ENCODE measurements at regions not wholly inside any gene's neighbourhood (a gene's known extent, or its start where the extent isn't known, plus 50 kb on each side); places are given as distances from the start of the nearest gene placed in this dataset.

GRCh38 chr2:7766978-7767565, 849.9 kb downstream of the RNF144A start:
- TF ChIP-seq POLR2AphosphoS5 (IDR thresholded peaks at IDR 0.05; ENCODE audit: low read depth, low read length) (no peak), REST (IDR thresholded peaks at IDR 0.05; ENCODE audit: insufficient read depth in 1 of 2, low read depth in 2 of 2, low read length in 2 of 2) (no peak), SIN3A (IDR thresholded peaks at IDR 0.05; ENCODE audit: borderline replicate concordance, insufficient read depth, low read length) (no peak), FOXP2 (optimal IDR thresholded peaks at IDR 0.05; ENCODE audit: borderline replicate concordance, extremely low read depth, extremely low read length, insufficient read depth) (no peak), TAF1 (IDR thresholded peaks at IDR 0.05; ENCODE audit: borderline replicate concordance, insufficient read depth, low read length) (no peak)

- no peak for TF ChIP-seq REST (IDR thresholded peaks at IDR 0.05; ENCODE audit: insufficient read depth in 1 of 2, low read depth in 2 of 2, low read length in 2 of 2)
- TF ChIP-seq FOXP2 (optimal IDR thresholded peaks at IDR 0.05; ENCODE audit: borderline replicate concordance, extremely low read depth, extremely low read length, insufficient read depth), result no peak
- TF ChIP-seq TAF1 (IDR thresholded peaks at IDR 0.05; ENCODE audit: borderline replicate concordance, insufficient read depth, low read length), result no peak
- TF ChIP-seq SIN3A (IDR thresholded peaks at IDR 0.05; ENCODE audit: borderline replicate concordance, insufficient read depth, low read length), result no peak
- TF ChIP-seq POLR2AphosphoS5 (IDR thresholded peaks at IDR 0.05; ENCODE audit: low read depth, low read length), result no peak
These were observed 850.7 kb downstream of the RNF144A start for GRCh38 chr2:7767902-7768301.

- TF ChIP-seq SIN3A (IDR thresholded peaks at IDR 0.05; ENCODE audit: borderline replicate concordance, insufficient read depth, low read length), result no peak
These were observed 854.6 kb downstream of the RNF144A start for GRCh38 chr2:7771781-7772180.

- no peak for TF ChIP-seq TAF1 (IDR thresholded peaks at IDR 0.05; ENCODE audit: borderline replicate concordance, insufficient read depth, low read length)
- TF ChIP-seq FOXP2 (optimal IDR thresholded peaks at IDR 0.05; ENCODE audit: borderline replicate concordance, extremely low read depth, extremely low read length, insufficient read depth), result no peak
- TF ChIP-seq REST (IDR thresholded peaks at IDR 0.05; ENCODE audit: insufficient read depth in 1 of 2, low read depth in 2 of 2, low read length in 2 of 2), result no peak
- no peak for TF ChIP-seq POLR2AphosphoS5 (IDR thresholded peaks at IDR 0.05; ENCODE audit: low read depth, low read length)
- no peak for TF ChIP-seq SIN3A (IDR thresholded peaks at IDR 0.05; ENCODE audit: borderline replicate concordance, insufficient read depth, low read length)
These were observed 856.4 kb downstream of the RNF144A start for GRCh38 chr2:7773362-7774360.

GRCh38 chr2:7774481-7774880, 857.3 kb downstream of the RNF144A start:
- TF ChIP-seq REST (IDR thresholded peaks at IDR 0.05; ENCODE audit: insufficient read depth in 1 of 2, low read depth in 2 of 2, low read length in 2 of 2), result no peak
- no peak for TF ChIP-seq SIN3A (IDR thresholded peaks at IDR 0.05; ENCODE audit: borderline replicate concordance, insufficient read depth, low read length)
- no peak for TF ChIP-seq FOXP2 (optimal IDR thresholded peaks at IDR 0.05; ENCODE audit: borderline replicate concordance, extremely low read depth, extremely low read length, insufficient read depth)
- TF ChIP-seq TAF1 (IDR thresholded peaks at IDR 0.05; ENCODE audit: borderline replicate concordance, insufficient read depth, low read length), result no peak
- TF ChIP-seq POLR2AphosphoS5 (IDR thresholded peaks at IDR 0.05; ENCODE audit: low read depth, low read length), result no peak
